ENCODE measurements at regions not wholly inside any gene's neighbourhood (a gene's known extent, or its start where the extent isn't known, plus 50 kb on each side); places are given as distances from the start of the nearest gene placed in this dataset.

DNA sequence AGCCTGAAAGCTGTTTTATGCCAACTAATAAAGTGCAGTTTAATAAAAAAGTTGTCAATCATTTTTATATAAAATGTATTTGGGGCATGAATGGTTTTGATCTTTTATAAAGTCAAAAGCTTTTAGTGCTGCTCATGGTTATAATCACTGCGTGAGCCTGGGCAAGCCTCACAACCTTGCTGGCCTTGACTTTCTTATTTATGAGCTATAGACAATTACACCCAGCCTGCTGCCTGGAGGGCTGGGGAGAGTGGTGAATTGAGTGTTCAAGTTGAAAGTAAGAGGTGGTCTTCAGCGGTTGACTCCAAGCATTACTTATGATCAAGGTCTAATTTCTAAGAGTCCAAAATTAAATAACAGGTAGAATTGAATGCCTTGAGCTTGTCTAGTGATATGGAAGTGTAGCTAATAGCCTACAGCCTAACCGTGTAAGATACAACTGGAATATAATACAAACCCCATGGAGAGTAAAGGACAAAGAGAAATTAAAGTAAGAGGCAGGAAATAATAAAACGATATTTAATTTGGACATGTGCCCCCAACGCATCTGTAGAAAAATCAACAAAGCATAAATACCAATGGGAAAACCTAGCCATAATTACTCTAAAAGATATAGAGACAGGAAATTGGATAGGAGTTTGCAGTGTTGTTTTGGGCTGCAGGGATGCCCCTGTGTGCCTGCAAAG lies 106.0 kb upstream of the CYP1B1 start:
- no peaks in the 10 kb centered on the region for H3K79me1 ChIP-seq (ENCODE audit: insufficient read depth, low read depth, low read length, poor library complexity, severe bottlenecking)
- H4K8ac ChIP-seq (replicated peaks; ENCODE audit: insufficient read length, low read depth, low read length): no peak overlapping the region
- H3K36me3 Mint-ChIP-seq (ENCODE audit: insufficient read depth in 1 of 3, low read depth in 3 of 3): no peaks in the 10 kb centered on the region; a peak in 1 of 7 replicates
- H3K27me3 Mint-ChIP-seq (ENCODE audit: low read depth): no peaks in the 10 kb centered on the region; the same call in 1 of the 2 replicates
- H4K20me1 ChIP-seq (ENCODE audit: control insufficient read depth, insufficient read depth, insufficient read length): no peaks in the 10 kb centered on the region
- H2BK20ac ChIP-seq (ENCODE audit: low read depth, low read length, poor library complexity, severe bottlenecking): no peak overlapping the region
- H3K4ac ChIP-seq (ENCODE audit: low read depth, low read length): no peak overlapping the region
- WGBS (ENCODE audit: extremely low coverage, insufficient read length, low lambda C conversion rate): no CpG with 5 or more reads among the region's 5 CpGs
- H3K23me2 ChIP-seq (ENCODE audit: insufficient read length, low read depth, low read length, poor library complexity, severe bottlenecking): no peaks in the 10 kb centered on the region
- H3K23ac ChIP-seq (ENCODE audit: insufficient read length, low read depth, low read length): no peak overlapping the region
- no peak for DNase-seq
- H3K79me2 ChIP-seq (ENCODE audit: insufficient read depth, low read length): no peaks in the 10 kb centered on the region
- H3K4me1 Mint-ChIP-seq: peaks cover 3 to 6% of the 10 kb centered on the region in 2 experiments; a peak in 3 of 4 replicates
- H2BK5ac ChIP-seq (ENCODE audit: insufficient read length, low read length): no peak overlapping the region
- no peaks in the 10 kb centered on the region for H3K9me3 Mint-ChIP-seq
- H3K9me3 ChIP-seq (ENCODE audit: control insufficient read depth, low read depth, low read length): no peaks in the 10 kb centered on the region
- no peaks in the 10 kb centered on the region for H3K27me3 ChIP-seq (ENCODE audit: insufficient read depth, low read length)
- H3K14ac ChIP-seq (ENCODE audit: insufficient read depth, low read length): no peak overlapping the region
- no peak overlapping the region for H3K56ac ChIP-seq (ENCODE audit: insufficient read length, low read depth, low read length)
- H4K5ac ChIP-seq (ENCODE audit: insufficient read length, low read depth, low read length): no peak overlapping the region
- no peak overlapping the region for H3K27ac Mint-ChIP-seq
- no peak overlapping the region for H2AK5ac ChIP-seq (ENCODE audit: insufficient read length, low read length)
- H3K27ac ChIP-seq (ENCODE audit: insufficient read length, low read depth, low read length): no peak overlapping the region
- H3K4me3 Mint-ChIP-seq: no peak overlapping the region
- TF ChIP-seq CTCF (conservative IDR thresholded peaks at IDR 0.05): no peak
- no peak overlapping the region for H3K9ac ChIP-seq (ENCODE audit: extremely low read depth, insufficient read length, low read length)
- H2BK120ac ChIP-seq (ENCODE audit: low read depth, low read length, poor library complexity, severe bottlenecking): no peak overlapping the region
- no peak overlapping the region for H2AFZ ChIP-seq (ENCODE audit: low read length)
- H4K91ac ChIP-seq (ENCODE audit: insufficient read length, low read depth, low read length): no peak overlapping the region
- H3K4me2 ChIP-seq (ENCODE audit: insufficient read depth, insufficient read length, low read length): no peak overlapping the region
- no peak overlapping the region for H3K18ac ChIP-seq (ENCODE audit: insufficient read length, low read depth, low read length)
- no peak overlapping the region for H3T11ph ChIP-seq (ENCODE audit: low read length)
- H2BK12ac ChIP-seq (ENCODE audit: insufficient read length, low read depth, low read length): no peak overlapping the region
- no peak overlapping the region for H2BK15ac ChIP-seq (ENCODE audit: low read depth, low read length)
- no peaks in the 10 kb centered on the region for H3K4me1 ChIP-seq (ENCODE audit: insufficient read depth, low read length)
